Loucy (cell line): ENCODE measurements at regions not wholly inside any gene's neighbourhood (a gene's known extent, or its start where the extent isn't known, plus 50 kb on each side); places are given as distances from the start of the nearest gene placed in this dataset.

Experiments used
- CTCF ChIP-seq: fragments of 200-600 bp; sonication (generic); conservative IDR thresholded peaks from 2 replicates; pipeline ENCODE4 v1.5.1; 2014; ENCODE audit warnings: mild to moderate bottlenecking, antibody characterized with exemption, low read length
- EZH2phosphoT487 ChIP-seq: fragments of 200-600 bp; IDR thresholded peaks from 2 replicates; pipeline ENCODE4 v1.6.1; 2018; ENCODE audit warnings: antibody characterized with exemption, mild to moderate bottlenecking, moderate library complexity, borderline replicate concordance

DNA sequence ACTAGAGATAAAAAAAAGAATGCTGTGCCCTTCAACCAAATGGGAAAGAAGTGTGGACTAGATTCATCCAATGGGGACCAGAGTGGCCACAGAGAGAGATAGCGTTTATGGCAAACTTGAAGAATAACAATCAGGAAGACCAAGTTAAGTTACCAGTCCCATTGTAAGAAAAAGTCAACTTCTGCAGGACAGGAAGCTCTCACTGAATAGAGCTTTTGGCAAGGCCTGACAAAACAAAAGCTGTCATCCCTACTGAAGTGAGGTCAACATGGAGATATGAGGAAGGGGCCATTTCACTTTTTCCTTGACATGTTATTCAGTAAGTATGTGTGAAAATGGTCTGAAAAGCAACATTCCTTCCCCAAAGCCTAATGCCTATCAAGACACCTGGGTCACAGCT, 111.8 kb upstream of the KLHL13 start:
- TF ChIP-seq CTCF (no peak), EZH2phosphoT487 (no peak)
